Keratinocyte (primary cell): ENCODE measurements at regions not wholly inside any gene's neighbourhood (a gene's known extent, or its start where the extent isn't known, plus 50 kb on each side); places are given as distances from the start of the nearest gene placed in this dataset.

Experiments
- CTCF ChIP-seq, 3 experiments: IDR thresholded peaks in 1 of 3; conservative IDR thresholded peaks in 1 of 3; optimal IDR thresholded peaks in 1 of 3; 2 replicates in 2 of 3; 3 replicates in 1 of 3; pipeline versions ENCODE3 to v1.5.1; 2011; ENCODE audit warnings: low read length in 3 of 3, mild to moderate bottlenecking in 3 of 3, moderate library complexity in 2 of 3, control low read depth in 1 of 3, inconsistent platforms in 1 of 3; ENCODE audit not compliant: insufficient read depth in 2 of 3; ENCODE audit errors: extremely low read depth in 1 of 3
- EZH2 ChIP-seq: IDR thresholded peaks from one replicate; pipeline ENCODE4 v1.6.1; 2012; ENCODE audit warnings: inconsistent platforms, mild to moderate bottlenecking, low read length, moderate library complexity

GRCh38 chr4:27717431-27717755 is 856.8 kb downstream of the STIM2 start:
- TF ChIP-seq EZH2, result no peak
- TF ChIP-seq CTCF (optimal IDR thresholded peaks at IDR 0.05 in 1 of 3, IDR thresholded peaks at IDR 0.05 in 1 of 3, conservative IDR thresholded peaks at IDR 0.05 in 1 of 3; ENCODE audit: extremely low read depth in 1 of 3, insufficient read depth in 2 of 3, low read length in 3 of 3), result no peak
